K562 (cell line): ENCODE measurements at regions not wholly inside any gene's neighbourhood (a gene's known extent, or its start where the extent isn't known, plus 50 kb on each side); places are given as distances from the start of the nearest gene placed in this dataset.

Experiments
- ATAC-seq: fragments of 200-7000 bp; cut with Tn5 transposase; 3 replicates; pipeline ENCODE4 v1.9.1; 2020; ENCODE audit warnings: moderate library complexity
- BruUV-seq: library from RNA; stranded (reverse); fragments of 400-500 nt; replicated peaks from 2 replicates; lab custom pipeline; 2021; lab: Mats Ljungman, UMichigan
- CTCF ChIA-PET: fragments of 300-600 bp; formaldehyde crosslinking; extraction: SDS; loops from one replicate; lab custom pipeline; 2021; ENCODE audit warnings: low intra/inter-chr PET ratio; lab: Yijun Ruan, JAX
- POLR2A ChIA-PET: fragments of 300-600, 350-650 bp; sonication (Branson Sonifier 250); formaldehyde crosslinking; extraction: SDS; loops from one replicate; lab custom pipeline; 2021; ENCODE audit warnings: antibody characterized with exemption, inconsistent platforms; lab: Yijun Ruan, JAX
- DNase-seq, 4 experiments: peaks; one replicate each; pipeline versions ENCODE4 v3.0.0 to v3.0.0-alpha.2; 2011 to 2018; ENCODE audit warnings: low spot score in 3 of 4, mixed read lengths in 3 of 4; ENCODE audit errors: extremely low read depth in 1 of 4
- FAIRE-seq: peaks from 2 replicates; lab custom pipeline; 2011; peaks lifted over from hg19 to GRCh38; lab: Jason Lieb, UNC
- H2AFZ ChIP-seq: 2 replicates; pipeline ENCODE4 v1.6.0; 2011; ENCODE audit warnings: low read depth, low read length, control low read depth, inconsistent platforms
- H3K27ac ChIP-seq: fragments of 200-600 bp; 3 replicates; pipeline ENCODE4 v1.8.0; 2011; ENCODE audit warnings: low read depth, mild to moderate bottlenecking, control low read depth, inconsistent platforms, low read length, moderate library complexity, mixed read lengths; ENCODE audit errors: extremely low read depth
- H3K27me3 ChIP-seq, 2 experiments: fragments of 300-600 bp in 1 of 2; 2 replicates in 1 of 2; 3 replicates in 1 of 2; pipeline versions ENCODE4 v1.6.0 to v1.8.0; 2011; ENCODE audit warnings: inconsistent platforms in 2 of 2, low read length in 2 of 2, mild to moderate bottlenecking in 1 of 2, mixed read lengths in 1 of 2, moderate library complexity in 1 of 2; ENCODE audit not compliant: control insufficient read depth in 2 of 2, insufficient read depth in 2 of 2
- H3K36me3 ChIP-seq: fragments of 300-600 bp; 3 replicates; pipeline ENCODE4 v1.8.0; 2011; ENCODE audit warnings: mild to moderate bottlenecking, low read length, inconsistent platforms; ENCODE audit not compliant: control insufficient read depth, insufficient read depth
- H3K4me1 ChIP-seq, 2 experiments: fragments of 200-600 bp in 1 of 2; replicated peaks in 1 of 2; 2 replicates in 1 of 2; 3 replicates in 1 of 2; pipeline versions ENCODE4 v1.5.1 to v1.8.0; 2011; ENCODE audit warnings: inconsistent platforms in 2 of 2, low read length in 2 of 2, mild to moderate bottlenecking in 1 of 2, mixed read lengths in 1 of 2, moderate library complexity in 1 of 2; ENCODE audit not compliant: control insufficient read depth in 2 of 2, insufficient read depth in 2 of 2
- H3K4me2 ChIP-seq: 2 replicates; pipeline ENCODE4 v1.6.1; 2011; ENCODE audit warnings: low read length, control low read depth, inconsistent platforms, mixed read lengths; ENCODE audit not compliant: insufficient read depth
- H3K4me3 ChIP-seq: fragments of 200-600 bp; sonication (generic), shearing (Covaris generic); 2 replicates; pipeline ENCODE4 v1.5.1; 2016; ENCODE audit warnings: control low read depth, inconsistent platforms
- H3K79me2 ChIP-seq: fragments of 200-600 bp; 3 replicates; pipeline ENCODE4 v1.8.0; 2011; ENCODE audit warnings: low read length, inconsistent platforms; ENCODE audit not compliant: control insufficient read depth, insufficient read depth
- H3K9ac ChIP-seq, 2 experiments: 2 replicates each; pipeline versions ENCODE4 v1.6.0 to v1.6.1; 2011; ENCODE audit warnings: low read depth in 2 of 2, low read length in 2 of 2, control low read depth in 1 of 2, inconsistent platforms in 1 of 2, mild to moderate bottlenecking in 1 of 2, mixed read lengths in 1 of 2; ENCODE audit not compliant: insufficient read depth in 1 of 2
- H3K9me1 ChIP-seq: one replicate; pipeline ENCODE4 v1.6.0; 2011; ENCODE audit warnings: inconsistent platforms, mild to moderate bottlenecking, low read length, moderate library complexity; ENCODE audit not compliant: control insufficient read depth, insufficient read depth
- H3K9me3 ChIP-seq: replicated peaks from 2 replicates; pipeline ENCODE4 v1.5.1; 2011; ENCODE audit warnings: low read depth, low read length, inconsistent platforms; ENCODE audit not compliant: control insufficient read depth, insufficient read depth
- H4K20me1 ChIP-seq: replicated peaks from 2 replicates; pipeline ENCODE4 v1.6.1; 2011; ENCODE audit warnings: low read length, inconsistent platforms, mixed read lengths; ENCODE audit not compliant: control insufficient read depth, insufficient read depth
- CHD7 ChIP-seq: fragments of 200-600 bp; sonication (generic); IDR thresholded peaks from one replicate; pipeline ENCODE4 v1.6.1; 2012; ENCODE audit warnings: mild to moderate bottlenecking, low read depth, low read length, inconsistent platforms
- HDAC3 ChIP-seq: fragments of 450-650 bp; IDR thresholded peaks from 2 replicates; pipeline ENCODE4 v1.6.1; 2018; ENCODE audit warnings: borderline replicate concordance, mild to moderate bottlenecking, moderate library complexity; ENCODE audit not compliant: partially characterized antibody
- KAT8 ChIP-seq: fragments of 450-650 bp; IDR thresholded peaks from 2 replicates; pipeline ENCODE4 v1.6.1; 2016; ENCODE audit warnings: low read depth, mild to moderate bottlenecking
- KHSRP ChIP-seq: fragments of 450-650 bp; IDR thresholded peaks from 2 replicates; pipeline ENCODE4 v1.6.1; 2017
- RAD21 ChIP-seq, 2 experiments: fragments of 250-450 bp in 1 of 2; fragments of 450-650 bp in 1 of 2; sonication (Bioruptor Pico) in 1 of 2; formaldehyde crosslinking in 1 of 2; IDR thresholded peaks in 1 of 2; conservative IDR thresholded peaks in 1 of 2; 2 replicates each; pipeline versions ENCODE4 v1.4.0 to v1.8.0; 2020 to 2022; ENCODE audit warnings: mild to moderate bottlenecking in 2 of 2, moderate library complexity in 1 of 2
- RBM15 ChIP-seq: fragments of 200-400 bp; formaldehyde crosslinking; IDR thresholded peaks from 2 replicates; pipeline ENCODE4 v1.6.1; 2018; ENCODE audit warnings: mild to moderate bottlenecking, low read length, moderate library complexity; ENCODE audit not compliant: insufficient read depth
- SNIP1 ChIP-seq: fragments of 450-650 bp; IDR thresholded peaks from 2 replicates; pipeline ENCODE4 v1.7.1; 2017; ENCODE audit warnings: low read depth, mild to moderate bottlenecking
- TAF9B ChIP-seq: fragments of 450-650 bp; IDR thresholded peaks from 2 replicates; pipeline ENCODE4 v1.6.1; 2018; ENCODE audit warnings: mild to moderate bottlenecking; ENCODE audit not compliant: partially characterized antibody
- TCFL5 ChIP-seq: fragments of 250-450 bp; sonication (Bioruptor Pico); conservative IDR thresholded peaks from 2 replicates; pipeline ENCODE4 v1.6.1; 2021; ENCODE audit warnings: mild to moderate bottlenecking, moderate library complexity, matching md5 sums
- ZC3H4 ChIP-seq: sonication (generic); formaldehyde crosslinking; IDR thresholded peaks from 2 replicates; pipeline ENCODE4 v1.9.0; 2021; ENCODE audit warnings: missing genetic modification reagents, borderline replicate concordance
- ZNF140 ChIP-seq: fragments of 250-450 bp; sonication (Bioruptor Pico); IDR thresholded peaks from 2 replicates; pipeline ENCODE4 v1.8.0; 2021; ENCODE audit warnings: moderate library complexity, mild to moderate bottlenecking, inconsistent platforms
- WGBS: fragments of 100-300 bp; shearing (Covaris generic); methylation state at CpG from one replicate; pipeline ENCODE4 v1.1.6; 2016; ENCODE audit warnings: low coverage, mixed read lengths; ENCODE audit not compliant: insufficient coverage; ENCODE audit errors: missing lambda C conversion rate; 5-methylcytosine and 5-hydroxymethylcytosine counted together
- in situ Hi-C: fragments of 300-500 bp; cut with MboI; formaldehyde crosslinking; loops from 4 replicates; pipeline ENCODE4 v1.15.0; 2018; ENCODE audit warnings: inconsistent platforms, mixed read lengths
- intact Hi-C: fragments of 100-400 bp; cut with micrococcal nuclease; formaldehyde crosslinking; loops from 2 replicates; pipeline ENCODE4 v1.14.2; 2022

DNA sequence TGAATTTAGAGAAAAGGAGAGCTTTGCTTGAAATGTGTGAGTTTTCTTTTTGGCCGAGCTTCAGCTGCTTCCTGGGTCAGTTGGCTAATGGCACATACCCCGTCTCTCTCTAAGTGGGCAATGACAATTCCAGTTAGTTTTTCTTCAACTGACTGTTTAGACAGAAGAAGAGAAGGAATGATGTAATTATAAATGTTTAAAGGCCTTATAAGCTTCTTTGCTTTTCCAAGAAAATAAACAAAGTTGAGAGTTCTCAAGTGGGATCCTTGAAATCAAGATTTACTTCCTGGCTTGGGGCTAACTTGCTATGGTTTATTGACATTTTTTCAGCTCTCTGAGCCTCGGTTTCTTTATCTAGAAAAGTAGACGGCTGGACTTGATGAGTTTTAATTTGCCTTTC lies 794.9 kb upstream of the ACVR2A start:
- BruUV-seq, result no TSS peak
- in situ Hi-C loops, result loop anchor here (25.0 kb wide), 1 partner anchor 837 kb away; no protein-coding TSS in a partner anchor
- POLR2A ChIA-PET, result no interaction called here

More for the DNA sequence above, 794.9 kb upstream of the ACVR2A start:
- CTCF ChIA-PET, result no interaction called here
- Histone ChIP-seq H2AFZ (no peak overlapping the region), H3K9ac (no peak overlapping the region), H3K36me3 (no peaks in the 10 kb centered on the region), H3K4me2 (no peak overlapping the region), H3K4me3 (no peak overlapping the region), H3K4me1 (no peaks in the 10 kb centered on the region), H3K9me3 (no peaks in the 10 kb centered on the region; the same call in 1 of the 2 replicates), H3K79me2 (no peaks in the 10 kb centered on the region), H4K20me1 (no peaks in the 10 kb centered on the region), H3K9me1 (no peaks in the 10 kb centered on the region), H3K27ac (no peak overlapping the region), H3K27me3 (no peaks in the 10 kb centered on the region)
- TF ChIP-seq TAF9B, result no peak
- TF ChIP-seq RBM15, result no peak
- no peak for TF ChIP-seq SNIP1
- TF ChIP-seq KAT8, result no peak
- TF ChIP-seq TCFL5, result no peak
- TF ChIP-seq RAD21 (CRISPR knock-in tag; conservative IDR thresholded peaks at IDR 0.05 in 1 of 2, IDR thresholded peaks at IDR 0.05 in 1 of 2), result no peak
- no peak for TF ChIP-seq KHSRP
- no peak for TF ChIP-seq CHD7
- no peak for TF ChIP-seq HDAC3
- no peak for TF ChIP-seq ZC3H4 (CRISPR knock-in tag)
- TF ChIP-seq ZNF140 (CRISPR knock-in tag), result no peak
- WGBS, result 0% methylated on average over 4 of the region's 4 CpGs
- intact Hi-C loops, result no loop called here
- DNase-seq (no peak), ATAC-seq (no peak), FAIRE-seq (no peak)
